Lower lobe of right lung (tissue), 2 donors: ENCODE measurements at regions not wholly inside any gene's neighbourhood (a gene's known extent, or its start where the extent isn't known, plus 50 kb on each side); places are given as distances from the start of the nearest gene placed in this dataset.

ENCODE experiments used
- ATAC-seq, 2 donors: fragments of 200-7000 bp; cut with Tn5 transposase; one replicate each; pipeline ENCODE4 v1.9.1; 2020 to 2022; ENCODE audit warnings: mild to moderate bottlenecking in 2 of 2, moderate library complexity in 2 of 2
- DNase-seq: peaks from one replicate; pipeline ENCODE4 v3.0.0-alpha.2; 2020
- H3K27ac ChIP-seq: fragments of 200-600 bp; one replicate; pipeline ENCODE4 v1.8.0; 2022
- H3K27me3 ChIP-seq: fragments of 200-600 bp; one replicate; pipeline ENCODE4 v1.8.0; 2022; ENCODE audit warnings: low read depth
- H3K36me3 ChIP-seq: fragments of 200-600 bp; one replicate; pipeline ENCODE4 v1.8.0; 2022; ENCODE audit warnings: mild to moderate bottlenecking
- H3K4me1 ChIP-seq: fragments of 200-600 bp; one replicate; pipeline ENCODE4 v1.8.0; 2022
- H3K4me3 ChIP-seq: fragments of 200-600 bp; one replicate; pipeline ENCODE4 v1.8.0; 2022; ENCODE audit warnings: mild to moderate bottlenecking
- H3K9me3 ChIP-seq: fragments of 200-600 bp; one replicate; pipeline ENCODE4 v1.8.0; 2022
- CTCF ChIP-seq: fragments of 200-600 bp; IDR thresholded peaks from one replicate; pipeline ENCODE4 v1.8.0; 2022; ENCODE audit warnings: antibody characterized with exemption, mild to moderate bottlenecking
- intact Hi-C: fragments of 100-400 bp; cut with DNase I; formaldehyde crosslinking; loops from one replicate; pipeline ENCODE4 v1.11.0; 2022
- donor health status: DM: no; HTN: yes; CAD: no; lungs with severe emphysema.

DNA sequence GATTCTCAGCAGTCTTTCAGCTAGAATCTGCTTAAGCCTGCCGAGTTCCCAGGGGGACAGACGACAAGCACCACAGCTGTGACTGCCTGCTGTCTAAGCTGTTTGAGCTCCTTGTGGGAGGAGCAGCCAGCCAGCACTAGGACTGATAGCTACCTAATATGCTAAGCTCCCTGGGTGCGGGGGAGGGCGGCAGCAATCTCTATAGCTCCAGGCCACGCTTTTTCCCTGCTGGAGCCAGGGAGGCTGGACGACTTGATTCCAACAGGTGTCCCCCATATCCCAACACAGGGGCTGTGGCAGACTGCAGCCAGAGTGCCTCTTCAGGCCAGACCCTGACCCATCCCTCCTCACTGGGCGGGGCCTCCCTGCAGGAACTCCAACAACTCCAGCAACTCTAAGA lies 134.1 kb upstream of the ARPP21 start:
- H3K27me3 ChIP-seq: no peaks in the 10 kb centered on the region
- no peak overlapping the region for H3K4me3 ChIP-seq
- DNase-seq: no peak
- no peaks in the 10 kb centered on the region for H3K4me1 ChIP-seq
- ATAC-seq: no peak
- TF ChIP-seq CTCF: no peak
- no peak overlapping the region for H3K27ac ChIP-seq
- intact Hi-C loops: no loop called here
- H3K9me3 ChIP-seq: no peaks in the 10 kb centered on the region
- H3K36me3 ChIP-seq: no peaks in the 10 kb centered on the region

DNA sequence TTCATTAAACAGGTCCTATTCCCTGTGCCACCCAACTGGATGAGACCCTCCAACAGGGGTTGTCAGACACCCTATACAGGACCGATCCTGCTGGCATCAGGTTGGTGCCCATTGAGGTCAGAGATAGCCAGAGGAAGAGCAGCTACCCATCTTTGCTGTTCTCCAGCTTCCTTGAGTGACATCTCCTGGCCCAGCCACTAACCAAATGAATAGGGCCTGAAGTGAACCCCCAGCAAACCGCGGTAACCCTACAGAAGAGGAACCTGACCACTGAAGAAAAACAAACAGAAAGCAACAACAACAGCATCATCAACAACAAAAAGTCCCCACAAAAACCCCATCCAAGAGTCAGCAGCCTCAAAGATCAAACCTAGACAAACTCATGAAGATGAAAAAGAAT lies 133.6 kb upstream of the ARPP21 start:
- no peak overlapping the region for H3K27ac ChIP-seq
- no peak overlapping the region for H3K4me3 ChIP-seq
- no peaks in the 10 kb centered on the region for H3K27me3 ChIP-seq
- no peaks in the 10 kb centered on the region for H3K4me1 ChIP-seq
- H3K9me3 ChIP-seq: no peaks in the 10 kb centered on the region
- DNase-seq (no peak), ATAC-seq (no peak)
- H3K36me3 ChIP-seq: no peaks in the 10 kb centered on the region
- intact Hi-C loops: no loop called here
- TF ChIP-seq CTCF: no peak

GRCh38 chr3:35519936-35520335 lies 119.4 kb upstream of the ARPP21 start:
- intact Hi-C loops: no loop called here
- DNase-seq (no peak), ATAC-seq (no peak)
- TF ChIP-seq CTCF: no peak
- Histone ChIP-seq H3K27me3 (no peaks in the 10 kb centered on the region), H3K9me3 (no peaks in the 10 kb centered on the region), H3K36me3 (no peaks in the 10 kb centered on the region), H3K4me1 (no peaks in the 10 kb centered on the region), H3K27ac (no peak overlapping the region), H3K4me3 (no peak overlapping the region)

GRCh38 chr3:35521196-35521595 lies 118.1 kb upstream of the ARPP21 start:
- intact Hi-C loops: no loop called here
- no peak for TF ChIP-seq CTCF
- no peaks in the 10 kb centered on the region for H3K36me3 ChIP-seq
- ATAC-seq (no peak), DNase-seq (no peak)
- H3K27me3 ChIP-seq: no peaks in the 10 kb centered on the region
- H3K9me3 ChIP-seq: no peaks in the 10 kb centered on the region
- no peak overlapping the region for H3K4me3 ChIP-seq
- H3K4me1 ChIP-seq: no peaks in the 10 kb centered on the region
- H3K27ac ChIP-seq: no peak overlapping the region

DNA sequence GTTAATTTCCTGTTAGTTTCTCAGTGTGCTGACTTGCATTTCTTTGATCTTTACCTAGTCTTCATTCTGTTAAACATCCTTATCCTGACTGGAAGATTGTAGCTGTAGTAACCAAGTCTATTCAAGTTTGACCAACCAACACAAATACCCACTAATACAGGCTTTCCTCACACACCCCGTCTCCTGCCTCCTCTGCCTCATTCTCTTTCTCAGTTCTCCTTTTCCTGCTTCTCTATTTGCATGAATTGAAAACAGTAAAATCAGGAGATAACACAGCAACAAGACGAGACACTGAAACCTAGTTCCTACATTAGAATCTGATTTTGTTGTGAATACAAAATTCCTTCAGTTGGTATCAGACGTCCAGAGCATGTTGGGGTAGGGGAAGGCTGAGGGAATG lies 116.9 kb upstream of the ARPP21 start:
- intact Hi-C loops: no loop called here
- no peaks in the 10 kb centered on the region for H3K36me3 ChIP-seq
- no peaks in the 10 kb centered on the region for H3K4me1 ChIP-seq
- no peaks in the 10 kb centered on the region for H3K27me3 ChIP-seq
- H3K4me3 ChIP-seq: no peak overlapping the region
- no peak for ATAC-seq
- no peak overlapping the region for H3K27ac ChIP-seq
- no peaks in the 10 kb centered on the region for H3K9me3 ChIP-seq
- no peak for TF ChIP-seq CTCF
- DNase-seq: no peak

DNA sequence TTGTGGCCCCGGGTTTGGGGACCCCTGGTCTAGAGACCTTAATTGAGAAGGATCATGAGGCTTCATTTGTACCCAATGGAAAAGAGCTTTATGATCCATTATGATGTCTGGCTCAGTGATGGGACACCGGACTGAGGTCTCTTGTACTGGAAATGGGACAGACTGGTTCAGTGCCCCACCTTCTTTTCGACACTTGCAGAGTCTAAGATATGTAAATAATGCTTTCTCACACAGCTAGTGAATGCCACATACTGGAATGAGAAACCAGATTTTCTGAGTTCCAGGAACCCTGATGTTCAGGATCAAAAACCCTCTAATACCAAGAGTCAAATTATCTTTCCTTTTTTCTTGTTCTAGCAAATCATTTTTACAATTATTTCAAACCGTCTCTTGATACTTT lies 116.3 kb upstream of the ARPP21 start:
- no peak for DNase-seq
- ATAC-seq: no peak
- intact Hi-C loops: no loop called here
- no peaks in the 10 kb centered on the region for H3K9me3 ChIP-seq
- TF ChIP-seq CTCF: no peak
- no peaks in the 10 kb centered on the region for H3K4me1 ChIP-seq
- H3K4me3 ChIP-seq: no peak overlapping the region
- no peaks in the 10 kb centered on the region for H3K27me3 ChIP-seq
- H3K27ac ChIP-seq: no peak overlapping the region
- H3K36me3 ChIP-seq: no peaks in the 10 kb centered on the region
